DMS79 treated with DMSO at 0.1 percent for 48 hours (cell line): ENCODE measurements at regions not wholly inside any gene's neighbourhood (a gene's known extent, or its start where the extent isn't known, plus 50 kb on each side); places are given as distances from the start of the nearest gene placed in this dataset.
"Not testable (repeated sequence)": the region's sequence is repeated elsewhere in the genome, so short reads cannot be mapped to it uniquely, and the experiment has no call there.

Source experiments
- DNase-seq: peaks from one replicate; lab custom pipeline; 2025; lab: John Stamatoyannopoulos, UW

DNA sequence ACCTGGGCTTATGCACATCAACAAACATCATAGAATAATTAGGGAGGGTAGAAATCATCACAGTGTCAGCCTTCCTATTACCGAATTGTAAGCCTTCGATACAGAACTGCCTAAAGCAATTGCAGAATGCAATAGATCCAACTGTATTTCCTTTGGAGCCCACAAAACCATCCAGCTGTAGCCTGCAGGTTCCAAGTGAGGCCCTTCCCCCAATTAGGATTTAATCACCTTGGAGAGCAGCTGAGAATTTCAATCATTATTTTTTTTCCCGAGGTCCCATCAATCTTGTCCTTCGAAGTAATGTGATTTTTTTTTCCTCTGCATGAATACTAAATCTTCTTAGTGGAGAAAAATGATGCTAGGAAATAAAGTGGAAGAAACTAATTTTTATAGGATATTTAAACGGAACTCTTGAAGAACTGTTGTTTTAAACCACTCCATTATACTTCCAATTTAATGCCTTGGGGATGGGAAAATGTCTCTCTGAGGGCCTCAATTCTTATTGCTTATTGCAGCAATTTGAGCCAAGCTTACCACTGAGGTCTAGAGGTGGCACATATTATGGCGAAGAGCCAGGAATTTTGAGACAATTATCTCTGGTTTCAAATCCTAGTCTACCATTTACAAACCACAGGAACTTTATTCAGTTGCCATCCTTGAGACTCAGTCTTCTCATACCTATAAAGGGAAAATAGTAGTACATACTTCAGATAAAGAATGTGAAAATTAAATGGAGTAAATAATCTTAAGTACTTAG lies 953.4 kb upstream of the IGFBP7 start:
- DNase-seq = no peak

DNA sequence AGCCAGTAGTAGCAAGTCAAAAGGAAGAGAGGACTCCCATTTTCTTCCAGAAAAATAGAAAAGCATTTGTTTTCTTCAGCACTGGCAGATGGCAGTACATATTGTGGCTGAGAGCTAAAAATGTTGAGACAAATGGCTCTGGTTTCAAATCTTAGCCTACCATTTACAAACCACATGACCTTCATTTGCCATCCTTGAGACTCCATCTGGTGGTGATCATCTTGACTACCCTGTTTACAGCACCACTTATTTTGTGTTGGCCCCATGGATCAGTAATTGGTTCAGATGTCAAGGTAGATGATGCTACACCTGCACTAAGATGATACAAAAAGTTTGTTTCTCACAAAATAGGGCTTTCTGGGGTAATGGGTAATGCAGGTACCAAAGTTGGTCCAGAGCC lies 951.8 kb upstream of the IGFBP7 start:
- no peak for DNase-seq

DNA sequence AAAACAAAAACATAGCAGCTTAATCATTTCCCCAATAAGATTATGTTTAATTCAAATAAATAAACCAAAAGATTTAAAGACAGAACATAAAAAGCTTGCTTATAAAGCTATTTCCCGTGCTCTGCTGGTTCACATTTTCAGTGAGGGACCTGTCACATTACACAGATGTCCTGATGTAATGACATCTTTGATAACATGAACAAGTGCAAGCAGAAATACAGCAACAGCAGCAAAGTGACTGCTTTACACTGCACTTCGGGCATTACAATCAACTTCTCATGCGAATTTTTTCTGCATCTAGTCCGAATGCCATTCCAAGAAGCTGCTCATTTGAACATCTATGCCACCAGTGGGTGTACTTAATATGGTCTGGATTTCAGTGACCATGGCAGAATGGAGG lies 940.3 kb upstream of the IGFBP7 start:
- DNase-seq = no peak

DNA sequence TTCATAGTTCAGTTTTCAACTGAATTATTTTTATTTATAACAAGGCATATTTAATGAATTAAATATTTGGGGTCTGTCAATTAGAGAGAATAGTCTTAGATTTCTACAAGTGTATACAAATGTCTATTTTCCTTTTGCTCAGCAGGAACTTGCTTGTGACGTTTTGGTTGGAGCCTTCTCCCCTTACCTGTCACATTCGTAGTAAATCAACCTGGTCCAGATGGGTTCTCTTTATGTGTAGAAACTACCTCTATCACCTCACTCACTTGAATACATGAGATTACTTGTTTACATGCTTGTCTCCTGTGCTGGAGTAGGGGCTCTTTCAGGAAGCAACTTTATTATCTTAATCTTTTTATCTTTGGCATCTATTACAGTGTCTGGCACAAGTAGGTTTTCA lies 938.3 kb upstream of the IGFBP7 start:
- no peak for DNase-seq

DNA sequence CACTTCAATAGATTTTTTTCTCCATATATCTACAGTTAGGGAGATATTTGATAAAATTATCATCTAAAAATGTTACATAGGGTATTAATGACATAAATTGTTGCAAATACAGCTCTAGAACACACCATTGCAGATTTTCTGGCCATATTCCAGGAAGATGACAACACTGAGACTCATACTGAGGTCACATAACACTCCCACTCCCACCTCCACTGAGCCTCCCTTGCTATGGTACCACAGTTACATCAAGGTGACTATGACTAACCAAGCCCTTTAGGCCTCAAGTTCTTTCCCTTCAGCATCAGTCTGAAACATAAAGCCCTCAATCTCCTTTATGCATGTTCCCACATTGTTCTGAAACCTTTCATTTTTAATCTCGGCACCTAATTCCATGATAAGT lies 932.0 kb upstream of the IGFBP7 start:
- no peak for DNase-seq

DNA sequence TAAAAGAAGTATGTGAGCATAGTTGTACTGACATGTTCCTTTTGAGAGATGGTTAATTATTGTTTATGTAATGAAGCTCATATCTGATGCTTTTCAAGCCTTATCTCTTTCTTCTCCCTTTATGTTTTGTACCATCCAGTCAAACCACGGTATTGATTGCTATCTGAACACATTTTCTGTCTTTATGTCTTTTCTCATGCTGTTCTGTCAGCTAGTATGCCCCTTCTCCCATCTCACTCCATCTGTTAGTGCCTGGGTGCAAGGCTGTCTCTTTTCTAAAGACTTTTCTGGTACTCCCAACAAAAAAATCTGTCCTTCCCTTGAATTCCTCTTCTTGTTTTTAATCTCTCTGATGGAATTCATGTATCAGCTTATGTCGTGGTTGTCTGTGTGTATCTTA lies 883.8 kb upstream of the IGFBP7 start:
- no peak for DNase-seq

DNA sequence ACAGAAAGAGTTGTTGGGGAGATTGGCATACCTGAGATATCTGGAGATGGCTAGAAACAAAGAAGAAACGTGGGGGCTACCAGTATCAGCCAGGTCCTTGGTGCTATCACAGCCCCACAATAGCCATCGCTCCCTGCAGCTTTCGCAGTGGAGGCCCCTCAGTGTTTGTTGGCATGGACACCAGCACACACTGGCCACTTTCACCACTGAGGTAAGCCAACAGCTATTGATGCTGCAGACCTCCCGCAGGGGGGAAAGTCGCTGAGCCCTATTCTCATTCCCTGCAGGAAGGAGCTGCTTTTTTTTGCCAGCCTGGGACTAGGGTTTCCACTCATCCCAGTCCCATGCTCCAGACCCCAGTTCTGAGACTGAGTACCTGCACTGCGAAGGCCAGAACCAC lies 879.2 kb upstream of the IGFBP7 start:
- DNase-seq = no peak

DNA sequence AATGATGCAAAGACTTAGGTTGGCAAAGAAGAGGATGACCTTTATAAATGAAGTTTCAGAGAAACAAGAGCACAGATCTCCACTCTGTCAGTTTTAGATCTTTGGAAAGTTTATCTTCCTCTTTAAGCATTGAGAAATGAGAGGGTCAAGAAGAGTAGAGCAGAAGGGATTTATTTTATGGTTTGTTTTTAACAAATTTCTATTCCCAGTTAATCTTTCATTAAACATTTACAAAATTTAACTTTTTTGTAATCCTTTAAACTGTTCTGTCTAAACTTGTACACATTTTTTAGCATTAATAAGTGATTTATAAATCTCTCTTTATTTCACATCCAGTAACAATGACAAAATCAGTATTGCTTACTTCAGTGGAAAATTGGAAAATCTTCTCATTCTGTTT lies 875.0 kb upstream of the IGFBP7 start:
- no peak for DNase-seq

DNA sequence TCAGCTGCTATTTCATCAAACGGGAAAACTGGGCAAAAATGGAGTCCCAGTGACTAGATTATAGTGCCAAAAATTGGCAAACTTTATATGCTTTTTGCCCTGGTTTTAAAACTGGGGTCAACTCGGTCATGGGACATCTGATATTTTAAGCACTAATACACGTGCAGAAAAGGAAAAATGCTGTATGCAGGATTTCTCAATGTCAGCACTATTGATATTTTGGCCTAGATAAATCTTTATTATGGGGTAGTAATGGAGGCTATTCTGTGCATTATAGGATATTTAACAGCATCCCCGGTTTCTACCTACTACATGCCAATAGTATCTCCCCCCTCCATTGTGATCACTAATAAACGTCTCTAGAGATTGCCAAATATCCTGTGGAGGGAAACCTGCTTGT lies 870.9 kb upstream of the IGFBP7 start:
- DNase-seq = no peak

DNA sequence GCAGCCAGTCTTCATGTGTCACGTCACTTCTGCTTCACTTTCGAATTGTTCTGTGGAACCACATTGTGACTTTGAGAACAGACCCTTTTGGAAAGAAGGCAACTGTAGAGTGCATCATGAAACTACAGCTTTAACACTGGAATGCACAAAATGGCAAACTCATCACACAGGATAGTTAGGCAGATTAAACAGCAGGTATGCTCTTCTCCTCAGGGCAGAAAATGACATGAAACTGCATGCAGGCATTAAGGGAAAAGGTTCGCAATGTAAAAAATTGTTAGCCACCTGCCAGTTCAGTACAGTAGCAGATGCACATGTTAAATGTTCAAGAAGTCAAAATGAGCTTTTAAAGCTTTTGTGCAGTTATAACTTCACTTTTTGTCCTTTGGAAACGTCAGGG lies 864.6 kb upstream of the IGFBP7 start:
- no peak for DNase-seq

DNA sequence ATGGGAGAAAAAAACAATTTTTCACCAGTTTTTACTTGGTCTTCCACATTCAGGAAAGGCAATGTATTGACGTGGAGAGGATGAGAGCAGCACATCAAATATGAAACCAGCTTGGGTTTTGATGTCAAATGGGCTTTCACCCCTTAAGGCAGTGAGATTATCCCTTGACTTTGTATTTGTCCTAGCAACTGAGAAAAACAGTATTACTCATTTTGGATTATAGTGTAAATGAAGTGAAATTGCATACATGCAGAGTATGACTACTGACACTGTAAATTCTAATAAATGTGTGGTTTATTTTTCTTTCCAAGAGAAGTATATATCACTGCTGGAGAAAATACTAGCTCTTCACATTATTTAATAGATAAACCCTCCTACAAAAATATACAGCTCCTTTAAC lies 863.6 kb upstream of the IGFBP7 start:
- DNase-seq = no peak

DNA sequence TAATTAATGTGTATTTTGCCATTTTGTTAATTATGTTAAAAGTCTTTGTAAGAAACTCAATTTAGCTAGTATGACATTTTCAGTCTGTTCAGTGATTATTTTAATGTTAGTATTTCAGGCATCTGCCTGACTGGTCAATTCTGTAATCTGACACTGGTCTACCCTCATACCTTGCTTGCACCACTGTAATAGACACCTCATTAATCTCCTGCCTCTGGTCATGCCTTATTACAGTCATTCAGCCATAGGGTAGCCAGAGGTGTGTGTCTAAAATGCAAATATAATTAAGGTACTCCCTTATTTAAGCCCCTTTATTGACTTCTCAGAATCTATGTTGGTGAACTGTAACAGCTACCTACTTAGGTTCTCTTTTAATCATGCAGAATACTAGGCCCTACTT lies 861.1 kb upstream of the IGFBP7 start:
- no peak for DNase-seq

DNA sequence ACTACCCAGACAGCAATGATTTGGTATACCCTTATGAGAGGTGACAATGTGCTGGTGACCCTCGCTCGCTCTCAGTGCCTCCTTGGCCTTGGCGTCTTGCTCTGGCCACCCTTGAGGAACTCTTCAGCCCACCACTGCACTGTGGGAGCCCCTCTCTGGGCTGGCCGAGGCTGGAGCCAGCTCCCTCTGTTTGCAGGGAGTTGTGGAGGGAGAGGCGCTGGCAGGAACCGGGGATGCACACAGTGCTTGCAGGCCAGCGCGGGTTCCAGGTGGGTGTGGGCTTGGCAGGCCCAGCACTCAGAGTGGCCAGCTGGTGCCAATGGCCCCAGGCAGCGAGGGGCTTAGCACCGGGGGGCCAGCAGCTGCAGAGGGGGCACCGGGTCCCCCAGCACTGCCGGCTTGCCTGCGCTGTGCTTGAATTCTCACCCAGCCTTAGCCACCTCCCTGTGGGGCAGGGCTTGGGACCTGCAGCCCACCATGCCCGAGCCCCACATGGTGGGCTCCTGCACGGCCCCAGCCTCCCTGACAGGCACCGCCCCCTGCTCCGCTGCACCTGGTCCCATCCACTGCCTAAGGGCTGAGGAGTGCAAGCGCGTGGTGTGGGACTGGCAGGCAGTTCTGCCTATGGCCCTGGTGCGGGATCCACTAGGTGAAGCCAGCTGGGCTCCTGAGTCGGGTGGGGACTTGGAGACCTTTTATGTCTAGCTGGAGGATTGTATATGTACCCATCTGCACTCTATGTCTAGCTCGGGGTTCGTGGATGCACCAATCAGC lies 857.0 kb upstream of the IGFBP7 start:
- DNase-seq = no peak

DNA sequence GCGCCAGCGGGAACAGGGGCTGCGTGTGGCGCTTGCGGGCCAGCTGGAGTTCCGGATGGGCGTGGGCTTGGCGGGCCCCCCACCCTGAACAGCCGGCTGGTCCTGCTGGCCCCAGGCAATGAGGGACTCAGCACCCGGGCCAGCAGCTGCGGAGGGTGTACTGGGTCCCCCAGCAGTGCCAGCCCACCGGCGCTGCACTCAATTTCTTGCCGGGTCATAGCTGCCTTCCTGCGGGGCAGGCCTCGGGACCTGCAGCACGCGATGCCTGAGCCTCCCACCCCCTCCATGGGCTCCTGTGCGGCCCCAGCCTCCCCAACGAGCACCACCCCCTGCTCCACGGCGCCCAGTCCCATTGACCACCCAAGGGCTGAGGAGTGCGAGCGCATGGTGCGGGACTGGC lies 855.2 kb upstream of the IGFBP7 start:
- DNase-seq = not testable (repeated sequence)

DNA sequence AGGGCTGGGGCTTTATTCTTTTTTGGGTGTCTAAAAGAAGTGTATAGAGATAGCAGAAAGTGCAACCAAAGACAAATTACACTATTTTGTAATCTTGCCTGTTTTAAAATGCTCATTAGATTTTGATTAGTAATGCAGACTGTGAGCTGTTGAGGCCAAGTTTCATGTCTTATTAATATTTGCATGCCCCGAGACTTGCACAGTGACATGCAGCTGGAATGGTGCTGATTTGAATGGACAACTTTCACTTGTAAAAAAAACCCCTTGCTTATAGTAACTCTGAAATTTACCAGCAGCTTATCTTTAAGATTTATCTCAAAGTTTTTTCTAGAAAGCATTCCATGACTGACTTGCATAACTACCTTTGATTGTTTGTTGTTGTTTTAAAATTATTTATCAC lies 835.1 kb upstream of the IGFBP7 start:
- DNase-seq = no peak

DNA sequence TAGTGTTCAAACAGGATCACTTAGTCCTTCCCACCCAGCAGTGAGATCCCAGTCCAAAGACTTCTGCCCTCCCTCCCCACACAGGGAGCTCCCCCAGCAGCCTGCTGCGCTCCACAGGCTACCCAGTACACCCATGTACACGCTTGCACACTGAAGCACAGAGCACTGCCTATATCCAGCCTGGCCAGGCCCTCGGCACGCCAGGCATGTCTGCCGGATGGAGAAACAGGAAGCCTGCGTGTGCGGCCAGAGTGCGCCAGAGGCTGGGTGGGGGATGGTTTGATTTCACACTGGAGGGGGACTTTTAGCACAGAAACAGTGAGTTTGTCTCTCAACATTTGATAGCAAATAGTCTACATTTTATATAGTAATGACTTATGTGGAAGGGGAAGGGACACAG lies 833.5 kb upstream of the IGFBP7 start:
- DNase-seq = no peak

DNA sequence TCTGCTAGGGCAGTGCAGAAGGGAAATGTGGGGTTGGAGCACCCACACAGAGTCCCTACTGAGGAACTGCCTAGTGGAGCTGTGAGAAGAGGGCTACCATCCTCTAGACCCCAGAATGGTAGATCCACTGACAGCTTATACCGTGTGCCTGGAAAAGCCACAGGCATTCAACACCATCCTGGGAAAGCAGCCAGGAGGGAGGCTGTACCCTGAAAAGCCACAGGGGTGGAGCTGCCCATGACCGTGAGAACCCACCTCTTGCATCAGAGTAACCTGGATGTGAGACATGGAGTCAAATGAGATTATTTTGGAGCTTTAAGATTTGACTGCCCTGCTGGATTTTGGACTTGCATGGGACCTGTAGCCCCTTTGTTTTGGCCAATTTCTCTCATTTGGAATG lies 827.1 kb upstream of the IGFBP7 start:
- DNase-seq = not testable (repeated sequence)

DNA sequence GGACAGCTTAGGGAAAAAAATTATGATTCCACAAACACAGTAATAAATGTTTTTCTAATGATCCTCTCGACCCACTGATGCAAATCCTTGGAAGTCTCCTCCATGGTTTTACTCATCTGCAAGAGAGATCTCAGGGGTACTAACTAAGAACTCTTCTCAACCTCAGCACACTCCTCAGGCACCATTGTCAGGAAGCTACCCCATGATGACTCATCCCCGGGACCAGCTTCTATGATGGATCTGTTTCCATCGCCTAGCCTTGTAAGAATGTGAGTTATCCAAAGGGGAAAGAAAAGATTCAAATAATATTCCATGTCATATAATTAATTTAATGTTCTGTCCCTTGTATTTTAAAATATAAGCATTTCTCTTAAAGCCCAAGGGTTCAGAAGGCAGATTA lies 816.1 kb upstream of the IGFBP7 start:
- DNase-seq = no peak

DNA sequence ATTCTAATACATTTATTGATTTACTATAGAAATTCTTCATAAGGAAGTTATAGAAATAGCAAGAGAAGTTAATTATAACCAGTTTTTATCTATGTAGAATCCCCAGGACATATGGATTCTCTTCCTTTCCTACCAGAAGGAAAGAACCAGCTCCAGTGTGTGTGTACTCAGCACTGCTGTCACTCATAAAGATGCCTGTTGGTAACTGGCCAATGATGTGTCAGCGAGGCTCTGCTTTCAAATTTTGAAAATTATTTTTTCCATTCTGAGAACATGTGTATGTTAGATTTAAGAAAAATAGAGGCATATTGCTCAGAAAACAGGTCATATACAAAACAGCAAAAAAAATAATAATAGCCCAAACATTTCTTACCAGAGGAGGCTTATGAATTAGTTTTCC lies 814.8 kb upstream of the IGFBP7 start:
- DNase-seq = no peak

DNA sequence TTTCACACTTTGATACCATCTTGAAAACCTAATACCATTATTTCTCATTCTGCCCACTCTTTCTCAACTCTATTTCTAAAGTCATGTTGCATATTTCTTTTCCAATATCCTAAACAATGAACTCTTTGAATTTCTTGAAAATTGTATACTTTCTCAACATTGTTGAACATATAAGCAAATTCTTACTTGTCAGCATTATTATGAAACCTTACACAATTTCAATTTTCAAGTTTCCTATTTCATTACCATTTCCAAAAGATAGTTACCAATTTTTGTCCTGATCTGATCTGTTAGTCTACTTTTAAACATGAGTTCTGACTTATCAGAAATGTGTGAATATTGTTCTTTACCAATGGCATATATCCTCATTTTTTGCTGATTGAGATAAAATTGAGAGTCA lies 806.3 kb upstream of the IGFBP7 start:
- no peak for DNase-seq

DNA sequence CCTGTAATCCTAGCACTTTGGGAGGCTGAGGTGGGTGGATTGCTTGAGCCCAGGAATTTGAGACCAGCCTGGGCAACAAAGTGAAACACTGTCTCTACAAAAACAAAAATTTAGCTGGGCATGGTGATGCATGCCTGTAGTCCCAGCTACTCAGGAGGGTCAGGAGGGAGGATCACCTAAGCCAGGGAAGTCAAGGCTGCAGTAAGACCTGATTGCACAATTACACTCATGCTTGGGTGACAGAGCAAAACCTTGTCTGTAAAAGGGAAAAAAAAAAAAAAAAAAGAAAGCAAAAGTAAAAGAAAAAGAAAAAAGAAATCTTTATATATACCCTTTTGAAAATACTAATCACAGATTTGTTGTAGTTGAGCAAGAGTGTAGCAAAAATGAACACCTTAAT lies 801.0 kb upstream of the IGFBP7 start:
- no peak for DNase-seq

DNA sequence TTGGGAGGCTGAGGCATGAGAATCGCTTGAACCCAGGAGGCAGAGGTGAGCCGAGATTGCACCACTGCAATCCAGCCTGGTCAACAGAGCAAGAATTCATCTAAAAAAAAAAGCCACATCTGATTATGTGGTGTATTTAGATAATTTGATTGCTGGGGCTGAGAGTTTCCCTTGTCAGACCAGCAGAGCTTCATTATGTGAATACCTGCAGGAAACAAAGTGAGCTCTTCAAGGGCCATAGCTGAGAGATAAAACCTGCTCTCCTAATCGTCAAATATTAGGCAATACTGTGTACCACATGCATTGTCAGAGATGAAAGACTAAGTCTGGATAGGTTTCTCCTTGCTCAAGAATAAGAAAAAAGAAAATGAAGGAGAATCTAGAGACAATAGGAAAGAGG lies 800.0 kb upstream of the IGFBP7 start:
- no peak for DNase-seq

DNA sequence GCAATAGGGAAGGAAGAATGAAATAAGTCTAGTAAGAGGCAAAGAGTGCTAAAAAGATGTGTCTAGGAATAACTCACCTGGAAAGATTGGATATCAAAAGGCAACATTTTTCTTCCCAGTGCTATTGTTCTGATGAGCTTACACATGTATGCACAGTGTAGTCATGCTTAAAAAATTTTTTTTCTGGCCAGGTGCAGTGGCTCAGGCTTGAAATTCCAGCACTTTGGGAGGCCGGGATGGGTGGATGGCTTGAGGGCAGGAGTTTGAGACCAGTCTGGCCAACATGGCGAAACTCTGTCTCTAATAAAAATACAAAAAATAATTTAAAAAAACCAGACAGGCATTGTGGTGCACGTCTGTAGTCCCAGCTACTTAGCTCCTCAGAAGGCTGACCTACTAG lies 795.8 kb upstream of the IGFBP7 start:
- no peak for DNase-seq

DNA sequence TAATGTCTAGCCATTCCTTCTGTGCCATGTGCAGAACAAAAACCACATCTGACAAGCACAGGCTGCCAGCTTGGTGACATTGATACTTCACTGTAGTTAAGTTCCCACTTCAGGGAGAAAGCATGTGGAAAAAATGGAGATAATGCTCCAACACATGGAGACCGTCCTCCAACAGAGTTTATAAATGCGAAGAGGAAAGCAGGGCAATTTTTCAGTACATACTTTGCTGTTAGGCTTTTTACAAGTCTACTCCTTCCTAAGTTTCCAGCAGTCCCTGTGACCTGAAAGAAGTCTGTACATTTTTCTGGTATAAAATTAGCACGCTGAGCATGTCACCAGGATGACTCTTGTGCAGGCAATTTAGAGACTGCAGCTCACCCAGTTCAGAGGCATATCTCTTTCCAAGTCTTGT lies 766.9 kb upstream of the IGFBP7 start:
- no peak for DNase-seq
